Lower leg skin (tissue), 3 donors: ENCODE measurements at regions not wholly inside any gene's neighbourhood (a gene's known extent, or its start where the extent isn't known, plus 50 kb on each side); places are given as distances from the start of the nearest gene placed in this dataset.

ENCODE experiments used
- POLR2A ChIP-seq, 2 donors: fragments of 450-650 bp; IDR thresholded peaks; one replicate each; pipeline ENCODE4 v1.6.1; 2016 to 2017; ENCODE audit warnings: antibody characterized with exemption in 2 of 2, mild to moderate bottlenecking in 1 of 2, moderate library complexity in 1 of 2
- TF ChIP-seq, protein P1 (sequence below), 3 donors: fragments of 450-650 bp; IDR thresholded peaks; one replicate each; pipeline ENCODE4 v1.5.1; 2016; ENCODE audit warnings: antibody characterized with exemption in 3 of 3, mild to moderate bottlenecking in 3 of 3, moderate library complexity in 2 of 3

- TF ChIP-seq, protein P1, sequence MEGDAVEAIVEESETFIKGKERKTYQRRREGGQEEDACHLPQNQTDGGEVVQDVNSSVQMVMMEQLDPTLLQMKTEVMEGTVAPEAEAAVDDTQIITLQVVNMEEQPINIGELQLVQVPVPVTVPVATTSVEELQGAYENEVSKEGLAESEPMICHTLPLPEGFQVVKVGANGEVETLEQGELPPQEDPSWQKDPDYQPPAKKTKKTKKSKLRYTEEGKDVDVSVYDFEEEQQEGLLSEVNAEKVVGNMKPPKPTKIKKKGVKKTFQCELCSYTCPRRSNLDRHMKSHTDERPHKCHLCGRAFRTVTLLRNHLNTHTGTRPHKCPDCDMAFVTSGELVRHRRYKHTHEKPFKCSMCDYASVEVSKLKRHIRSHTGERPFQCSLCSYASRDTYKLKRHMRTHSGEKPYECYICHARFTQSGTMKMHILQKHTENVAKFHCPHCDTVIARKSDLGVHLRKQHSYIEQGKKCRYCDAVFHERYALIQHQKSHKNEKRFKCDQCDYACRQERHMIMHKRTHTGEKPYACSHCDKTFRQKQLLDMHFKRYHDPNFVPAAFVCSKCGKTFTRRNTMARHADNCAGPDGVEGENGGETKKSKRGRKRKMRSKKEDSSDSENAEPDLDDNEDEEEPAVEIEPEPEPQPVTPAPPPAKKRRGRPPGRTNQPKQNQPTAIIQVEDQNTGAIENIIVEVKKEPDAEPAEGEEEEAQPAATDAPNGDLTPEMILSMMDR (IDR thresholded peaks at IDR 0.05), result no peak
- TF ChIP-seq POLR2A (IDR thresholded peaks at IDR 0.05), result no peak
These were observed 180.1 kb upstream of the CCDC196 start for GRCh38 chr14:66306101-66306500.
